Fibroblast of skin of scalp (primary cell): ENCODE measurements at regions not wholly inside any gene's neighbourhood (a gene's known extent, or its start where the extent isn't known, plus 50 kb on each side); places are given as distances from the start of the nearest gene placed in this dataset.

Experiments
- DNase-seq: peaks from one replicate; pipeline ENCODE4 v3.0.0-alpha.2; 2013

- no peak for DNase-seq
These were observed 57.4 kb upstream of the HGFAC start for GRCh38 chr4:3384391-3384770.

- no peak for DNase-seq
These were observed 56.7 kb upstream of the HGFAC start for GRCh38 chr4:3384771-3385710.

- no peak for DNase-seq
These were observed 55.9 kb upstream of the HGFAC start for GRCh38 chr4:3385711-3386420.

GRCh38 chr4:3386526-3386925 is 55.2 kb upstream of the HGFAC start:
- no peak for DNase-seq

- no peak for DNase-seq
These were observed 54.4 kb upstream of the HGFAC start for GRCh38 chr4:3387154-3387942.

GRCh38 chr4:3387943-3388361 is 53.8 kb upstream of the HGFAC start:
- DNase-seq, result peak; percentile 71

DNA sequence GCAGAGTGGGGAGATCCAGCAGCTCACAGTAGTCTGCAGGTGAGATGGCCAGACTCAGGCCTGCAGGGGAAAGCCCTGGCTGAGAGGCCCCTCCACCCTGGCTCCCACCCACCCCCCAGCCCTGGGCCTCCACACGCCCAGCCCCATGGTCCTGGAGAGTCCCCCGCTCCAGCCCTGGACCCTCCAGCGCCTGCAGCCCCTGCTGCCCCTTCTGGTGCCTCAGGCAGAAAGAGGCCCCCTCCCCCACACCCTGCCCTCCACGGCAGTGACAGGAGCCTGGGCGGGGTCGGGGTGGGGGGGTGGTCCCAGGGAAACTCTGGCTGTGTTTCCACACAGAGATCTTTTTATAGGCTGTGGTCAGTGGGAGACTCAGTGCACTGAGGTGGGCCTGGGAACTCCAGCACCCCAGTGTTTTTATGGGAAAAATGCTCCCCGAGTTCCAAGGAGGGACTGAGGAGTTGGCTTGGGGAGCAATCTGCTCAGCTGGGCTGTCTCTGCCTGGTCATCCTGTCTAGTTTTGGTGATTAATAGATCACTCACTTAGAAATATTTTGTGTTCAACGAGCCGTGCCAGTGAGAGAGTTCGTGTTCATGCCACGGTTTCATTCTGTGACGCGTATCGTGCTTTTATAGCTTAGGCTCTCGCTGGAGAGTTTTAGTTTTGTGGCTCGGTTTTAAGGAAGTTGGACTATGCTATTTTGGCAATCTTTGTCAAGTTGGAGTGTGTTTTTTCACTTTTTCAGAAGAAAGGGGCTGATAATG is 53.1 kb upstream of the HGFAC start:
- peak; percentile 86 for DNase-seq

GRCh38 chr4:3389233-3390215 is 52.2 kb upstream of the HGFAC start:
- DNase-seq, result no peak

DNA sequence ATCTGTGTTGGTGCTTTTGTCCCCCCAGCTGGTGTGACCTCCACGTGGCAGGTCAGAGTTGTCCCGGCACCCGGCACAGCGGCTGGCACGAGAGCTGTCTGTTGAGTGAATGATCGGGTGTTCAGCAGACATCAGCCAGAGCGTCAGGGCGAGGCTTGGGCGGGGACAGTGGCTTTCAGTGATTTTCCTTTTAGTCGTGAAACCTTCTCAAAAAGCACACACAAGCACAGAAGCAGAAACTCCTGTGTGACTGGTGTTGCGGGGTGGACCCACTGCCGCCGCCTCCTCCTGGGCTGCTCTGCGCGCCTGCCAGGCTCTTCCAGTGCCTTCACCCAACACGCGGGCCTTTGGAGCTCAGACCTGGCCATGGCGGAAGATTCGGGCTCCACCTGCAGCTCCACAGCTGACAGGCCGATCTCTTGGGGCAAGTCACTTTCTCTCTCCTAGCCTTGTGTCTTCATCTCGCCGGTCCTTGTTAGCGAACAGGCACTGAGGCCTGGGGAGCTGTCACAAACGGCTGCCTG is 51.4 kb upstream of the HGFAC start:
- no peak for DNase-seq

DNA sequence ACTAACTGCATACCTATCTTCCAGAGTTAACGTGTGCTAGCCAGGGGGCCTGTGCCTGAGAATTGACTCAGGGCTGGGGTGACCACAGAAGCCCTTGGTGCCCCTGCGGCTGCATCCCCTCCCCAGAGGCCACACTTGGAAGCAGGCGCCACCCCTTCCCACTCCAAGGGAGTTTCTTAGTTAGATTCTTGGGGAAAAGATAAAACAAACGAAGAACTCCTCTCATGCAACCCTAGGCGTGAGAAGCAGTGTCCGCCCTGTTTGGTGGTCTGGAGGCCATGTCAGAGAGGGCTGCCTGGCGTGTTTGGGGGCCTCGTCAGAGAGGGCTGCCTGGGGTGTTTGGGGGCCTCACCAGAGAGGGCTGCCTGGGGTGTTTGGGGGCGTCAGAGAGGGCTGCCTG is 50.3 kb upstream of the HGFAC start:
- no peak for DNase-seq
